Pulmonary artery endothelial cell (primary cell): ENCODE measurements at regions not wholly inside any gene's neighbourhood (a gene's known extent, or its start where the extent isn't known, plus 50 kb on each side); places are given as distances from the start of the nearest gene placed in this dataset.
A peak's percentile ranks its signal among the peaks of the same experiment; 100 is the strongest.

Experiments used
- DNase-seq: peaks from one replicate; pipeline ENCODE4 v3.0.0-alpha.2; 2011; ENCODE audit warnings: low read depth, low spot score

DNA sequence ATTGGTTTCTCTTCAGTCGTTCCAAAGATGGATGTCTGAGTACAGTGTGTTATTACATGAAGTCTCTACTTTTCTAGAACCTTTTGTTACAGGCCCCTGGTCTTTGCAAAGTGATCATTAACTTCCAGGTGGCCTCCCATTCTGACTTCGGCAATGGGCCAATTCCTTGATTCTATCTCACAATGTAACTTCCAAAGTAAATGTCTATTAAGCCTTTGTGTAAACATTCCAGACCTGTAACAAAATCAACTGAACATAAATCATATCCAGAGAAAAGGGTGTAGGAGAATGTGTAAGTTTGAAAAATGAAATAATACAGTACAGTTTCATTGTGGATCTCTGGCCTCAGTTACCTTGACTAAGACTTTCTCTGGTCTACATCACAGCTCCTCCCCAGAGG, 187.8 kb upstream of the JAG1 start:
- no peak for DNase-seq

DNA sequence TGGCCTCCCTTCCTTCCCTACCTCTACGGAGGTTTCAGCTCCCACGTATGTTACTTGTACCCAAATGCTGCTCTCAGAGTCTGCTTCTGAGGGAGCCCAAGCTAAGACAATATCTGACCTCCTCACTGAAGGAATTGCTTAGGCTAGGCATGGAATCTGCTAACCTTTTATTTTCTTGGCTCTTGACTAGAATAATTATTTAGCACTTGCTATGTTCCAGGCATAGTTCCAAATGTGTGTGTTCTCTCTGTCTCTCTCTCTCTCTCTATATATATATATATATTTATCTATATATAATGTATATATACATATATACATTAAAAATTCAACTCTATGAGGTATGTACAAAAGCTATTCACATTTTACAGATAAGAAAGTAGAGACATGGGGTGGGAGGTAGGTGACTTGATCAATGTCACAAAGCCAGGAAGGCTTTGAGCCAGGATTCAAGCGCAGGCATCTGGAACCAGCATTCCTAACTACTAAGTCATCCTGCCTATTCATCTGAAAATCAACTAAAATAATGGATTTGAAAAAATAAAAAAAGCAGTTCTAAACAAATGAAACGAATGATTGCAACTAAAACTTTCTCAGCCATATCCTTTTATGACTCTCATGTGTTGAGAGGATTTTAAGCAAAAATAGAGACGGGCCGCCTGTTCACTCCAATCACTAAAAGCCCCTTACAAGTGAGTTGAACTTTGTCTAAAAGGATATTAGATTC, 189.7 kb upstream of the JAG1 start:
- peak; percentile 77 for DNase-seq

DNA sequence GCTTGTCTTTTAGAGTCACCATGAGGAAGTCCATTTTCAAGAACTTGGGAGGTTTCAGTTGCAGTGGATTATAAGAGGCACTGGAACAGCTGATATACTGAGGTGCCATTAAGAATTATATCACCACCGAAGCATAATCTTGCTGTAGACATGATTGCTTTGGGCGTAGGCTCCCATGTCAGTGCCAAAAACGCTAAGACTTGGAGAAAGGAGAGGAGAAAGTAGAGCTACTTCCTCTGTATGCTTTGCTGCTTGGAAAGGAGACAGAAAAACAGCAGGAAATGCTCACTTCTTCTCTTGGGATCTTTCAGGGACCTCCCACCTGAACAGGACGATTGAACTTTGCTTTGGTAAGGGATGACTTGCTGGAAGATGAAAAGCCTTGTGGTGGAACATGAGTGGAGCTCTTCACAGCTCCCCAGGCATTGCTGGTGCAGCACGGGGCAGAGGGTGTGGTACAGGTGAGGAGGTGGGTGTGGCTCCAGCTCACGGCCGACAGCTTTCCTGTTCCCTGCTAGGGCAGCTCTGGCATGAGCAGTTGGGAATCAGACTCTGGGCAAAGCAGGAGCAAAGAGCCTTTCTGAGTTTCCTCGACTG, 190.4 kb upstream of the JAG1 start:
- no peak for DNase-seq

DNA sequence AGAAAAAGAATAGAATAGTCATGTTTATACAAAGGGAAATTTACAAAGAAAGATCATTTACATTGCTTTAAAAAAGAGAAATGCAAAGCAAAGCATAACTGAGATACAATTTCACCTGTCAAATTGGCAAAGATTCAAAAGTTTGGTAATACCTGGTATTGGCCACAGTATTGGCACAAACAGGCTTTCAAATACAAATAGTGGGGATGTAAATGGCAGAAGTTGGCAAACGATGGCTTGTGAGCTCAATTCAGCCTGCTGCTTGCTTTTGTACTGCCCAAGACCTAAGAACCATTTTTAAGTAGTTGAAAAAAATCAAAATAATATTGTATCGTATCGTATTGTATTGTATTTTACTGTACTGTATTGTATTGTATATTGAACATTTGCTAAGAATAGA, 194.5 kb upstream of the JAG1 start:
- DNase-seq, result no peak

DNA sequence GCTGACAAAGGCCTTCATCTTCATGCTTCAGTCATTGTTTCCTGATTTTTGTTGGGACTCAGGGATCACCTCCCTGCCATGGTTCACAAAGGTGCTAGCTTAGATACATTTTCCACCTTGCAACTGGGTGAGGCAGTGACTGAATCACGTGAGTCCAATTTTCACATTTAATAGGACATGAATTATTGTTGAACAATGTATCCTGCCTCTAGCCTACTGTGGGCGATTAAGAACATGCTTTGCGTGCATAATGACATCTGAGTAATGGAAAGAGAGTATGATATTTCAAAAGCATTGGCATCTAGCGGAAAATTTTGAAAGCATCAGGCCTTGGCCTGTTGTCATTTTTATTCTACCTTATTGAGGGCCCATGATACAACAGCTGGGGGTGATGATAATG, 199.2 kb upstream of the JAG1 start:
- DNase-seq, result no peak

DNA sequence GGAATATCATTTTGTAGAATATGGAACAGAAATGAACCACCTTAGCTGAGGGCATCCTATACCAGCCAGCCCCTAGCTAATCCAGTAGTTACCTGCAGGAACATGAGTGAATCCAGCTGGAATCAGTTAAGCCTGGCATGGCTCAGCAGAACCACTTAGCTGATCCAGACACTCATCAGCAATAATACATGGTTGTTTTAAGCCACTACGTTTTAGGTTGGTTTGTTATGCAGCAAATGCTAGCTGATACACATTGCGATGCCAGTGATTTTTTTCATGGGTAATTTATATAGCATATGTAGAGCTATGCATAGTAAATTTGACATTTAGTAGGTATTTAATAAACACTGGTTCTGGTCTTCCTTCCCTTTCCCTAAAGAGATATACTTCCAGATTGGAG, 201.9 kb upstream of the JAG1 start:
- DNase-seq, result no peak

DNA sequence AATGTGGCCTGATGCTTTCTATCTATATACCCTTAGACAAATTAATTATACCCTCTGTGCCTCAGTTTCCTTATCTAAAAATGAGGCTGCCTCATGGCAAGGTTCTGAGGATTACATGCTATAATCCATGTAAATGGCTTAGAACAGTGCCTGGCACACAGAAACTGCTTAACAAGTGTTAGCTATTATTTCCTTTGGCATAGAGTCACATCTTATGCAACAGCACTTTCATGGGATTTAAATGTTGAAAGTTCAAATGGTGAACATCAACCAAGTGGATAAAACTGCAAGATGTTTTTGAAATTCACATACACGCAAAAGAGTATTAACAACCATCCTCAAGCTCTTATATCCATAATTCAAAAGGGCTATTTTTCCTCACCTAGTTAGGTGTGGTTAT, 202.8 kb upstream of the JAG1 start:
- DNase-seq, result no peak

DNA sequence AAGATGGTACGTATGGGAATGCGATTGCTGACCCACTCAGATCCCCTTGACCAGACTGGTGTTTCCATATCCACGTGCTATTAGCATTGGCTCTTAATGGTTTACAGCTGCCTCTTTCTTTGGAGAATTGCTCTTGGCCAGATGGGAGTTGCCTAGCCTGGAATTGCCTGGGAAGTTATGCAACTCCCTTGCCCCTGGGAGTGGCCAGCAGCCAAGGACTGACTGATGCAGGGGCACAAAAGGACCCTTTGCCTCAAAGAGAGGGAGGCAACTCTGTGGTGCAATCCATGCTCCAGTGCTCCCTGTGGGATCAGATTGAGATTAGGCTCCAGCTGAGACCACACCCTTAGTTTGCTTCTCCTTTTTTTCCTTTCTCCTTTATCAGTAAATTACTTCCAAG, 203.5 kb upstream of the JAG1 start:
- no peak for DNase-seq

DNA sequence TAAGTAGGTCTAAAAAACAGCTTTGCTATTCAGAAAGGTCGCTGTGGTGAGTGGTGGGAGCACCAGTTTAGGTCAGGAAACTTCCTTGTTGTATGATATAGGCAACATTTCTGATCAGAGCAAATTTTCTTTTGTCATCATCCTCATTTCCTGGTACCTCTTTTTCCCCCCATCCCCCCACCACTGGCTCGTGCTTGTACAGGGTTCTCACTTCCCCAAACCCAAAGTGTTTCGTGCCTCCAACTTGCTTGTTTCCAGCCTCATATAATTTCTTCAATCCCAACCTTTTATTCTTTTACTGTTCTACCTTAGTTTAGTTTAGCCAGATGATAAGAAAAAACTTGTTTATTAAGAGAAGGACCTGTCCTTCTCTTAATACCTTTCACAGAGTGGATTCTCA, 209.4 kb upstream of the JAG1 start:
- no peak for DNase-seq

DNA sequence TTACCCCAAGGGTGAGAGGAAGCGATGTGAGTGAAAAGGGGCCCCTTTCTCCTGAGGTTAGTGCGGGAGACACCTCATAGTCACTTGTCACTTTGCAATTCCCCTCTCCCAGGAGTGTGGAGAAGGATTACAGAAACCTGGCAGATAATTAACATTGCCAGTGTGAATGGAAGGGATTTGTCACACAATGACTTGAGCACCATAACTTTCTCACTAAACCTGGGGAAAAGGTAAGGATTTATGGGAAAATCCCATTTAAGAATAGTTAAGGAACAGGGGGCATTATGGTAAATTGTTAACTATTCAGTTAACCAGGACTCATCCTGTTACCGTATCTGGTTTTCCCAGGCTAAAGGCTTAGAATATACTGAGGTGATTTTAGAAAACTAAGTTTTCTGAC, 219.5 kb upstream of the JAG1 start:
- DNase-seq, result no peak

DNA sequence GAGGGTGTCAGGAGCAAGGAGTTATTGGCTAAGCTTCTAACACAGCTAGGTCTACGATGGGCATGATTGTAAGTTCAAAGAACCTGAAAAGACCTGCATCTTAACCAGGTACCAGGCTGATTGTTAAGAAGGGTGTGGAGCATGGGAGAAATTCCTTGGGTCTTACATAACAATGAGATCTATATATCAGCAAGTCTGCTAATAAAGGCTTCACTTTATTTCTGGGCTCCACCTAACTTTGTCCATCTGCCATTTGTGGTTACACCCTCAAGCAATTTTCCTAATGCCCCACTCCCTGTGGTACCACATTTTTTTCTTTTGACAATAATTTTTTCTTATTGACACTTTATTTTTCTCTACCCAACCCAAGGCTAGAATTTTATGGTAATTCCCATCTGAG, 223.5 kb upstream of the JAG1 start:
- no peak for DNase-seq

DNA sequence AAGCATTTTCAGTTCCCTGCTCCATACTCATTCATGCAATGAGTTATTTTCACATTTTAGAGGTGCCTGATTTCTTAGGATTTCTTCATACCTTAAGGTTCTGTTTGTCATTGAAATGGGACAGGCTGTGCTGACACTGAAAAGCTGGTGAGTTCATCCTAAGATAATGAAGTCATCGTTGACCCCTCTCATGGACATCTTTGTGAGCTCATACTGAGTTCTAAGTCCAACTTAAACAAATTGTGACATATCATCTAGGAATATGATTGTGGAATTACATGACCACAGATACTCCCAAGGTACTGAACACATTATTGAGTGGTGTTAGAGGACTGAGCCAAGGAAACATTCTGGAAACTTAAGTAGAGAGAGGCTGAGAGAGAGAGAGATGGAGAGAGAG, 224.8 kb upstream of the JAG1 start:
- no peak for DNase-seq

DNA sequence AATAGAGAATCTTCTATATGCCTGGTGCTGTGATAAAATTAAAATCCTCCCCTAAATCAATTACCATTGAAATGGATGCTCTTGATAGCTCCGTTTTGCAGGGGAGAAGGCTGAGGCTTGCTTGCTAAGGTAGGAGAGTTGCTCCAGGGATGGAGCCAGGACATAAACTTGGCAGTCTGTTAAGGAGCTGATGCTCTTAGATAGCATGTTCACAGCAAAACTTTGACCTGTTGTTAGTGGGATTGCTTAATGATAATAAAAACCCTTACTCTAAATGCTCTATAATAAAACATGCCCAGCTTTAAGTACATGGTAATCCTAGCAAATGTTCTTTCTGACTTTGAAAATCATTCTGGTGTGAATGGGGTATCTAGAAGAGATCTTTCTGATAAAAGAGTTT, 228.4 kb upstream of the JAG1 start:
- no peak for DNase-seq

DNA sequence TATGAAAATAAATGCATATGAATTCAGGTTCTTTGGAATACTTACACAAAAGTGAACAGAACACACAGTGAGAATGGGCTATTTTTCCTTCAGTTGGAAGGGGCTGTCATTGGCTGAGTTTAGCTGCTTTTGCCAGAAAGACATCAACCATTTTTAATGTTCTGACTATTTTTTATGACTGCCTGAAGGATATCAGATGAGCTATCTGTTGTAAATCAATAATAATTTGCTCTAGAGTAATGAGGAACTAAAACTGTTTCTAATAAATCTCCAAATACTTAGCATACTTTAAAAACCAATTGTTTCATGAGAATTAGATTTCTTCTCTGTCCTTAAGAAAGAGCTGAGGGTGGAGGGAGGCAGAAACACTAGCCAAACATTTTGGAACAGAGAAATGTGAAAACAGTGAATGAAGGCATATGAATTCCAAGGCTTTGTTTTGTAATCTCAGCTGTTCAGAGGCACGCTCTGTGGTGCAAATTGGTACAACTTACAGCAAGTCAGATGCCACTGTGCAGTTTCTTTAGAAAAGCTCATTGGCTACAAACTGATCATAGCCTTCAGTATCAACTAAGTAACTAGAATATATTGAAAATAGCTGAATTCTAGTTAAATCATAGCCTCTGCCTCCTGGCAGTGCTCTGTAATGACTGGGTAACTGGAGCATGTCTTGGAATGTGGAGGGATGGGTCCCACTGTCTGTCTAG, 228.9 kb upstream of the JAG1 start:
- DNase-seq, result no peak

DNA sequence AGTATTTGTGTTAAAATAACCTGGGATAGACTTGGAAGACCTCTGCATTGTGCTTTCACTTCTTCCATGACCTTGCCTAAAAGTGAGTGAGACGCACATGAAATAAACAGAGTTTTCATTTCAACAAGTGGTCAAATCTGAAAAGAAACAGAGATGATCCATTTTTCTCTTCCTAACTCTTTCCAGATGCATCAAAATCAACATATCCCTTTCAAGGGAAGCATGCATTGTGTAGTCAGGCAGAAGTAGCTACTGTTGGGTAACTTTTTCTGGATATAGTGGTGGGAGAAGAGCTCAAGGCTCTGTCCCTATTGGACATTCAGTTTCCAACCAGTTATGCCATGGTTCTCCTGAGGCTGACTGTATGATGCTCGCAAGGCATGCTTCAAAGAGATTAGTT, 233.0 kb upstream of the JAG1 start:
- no peak for DNase-seq

DNA sequence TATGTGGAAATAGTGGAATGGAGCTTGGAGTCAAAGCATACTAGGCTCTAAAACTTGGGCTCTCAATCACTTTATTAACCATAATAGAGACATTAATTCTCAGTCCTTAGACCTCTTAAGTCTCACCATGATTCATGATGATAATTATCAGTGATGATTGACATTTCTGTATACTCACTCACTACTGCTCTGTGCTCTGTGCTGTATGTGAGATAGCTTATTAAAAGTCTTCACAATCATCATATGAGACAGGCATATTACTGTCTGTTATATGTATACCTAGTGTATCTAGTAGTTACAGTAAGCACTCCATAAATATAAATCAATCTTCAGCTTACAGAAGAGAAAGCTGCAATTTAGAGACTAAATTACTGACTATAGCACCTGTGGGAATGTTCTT, 236.0 kb upstream of the JAG1 start:
- no peak for DNase-seq

DNA sequence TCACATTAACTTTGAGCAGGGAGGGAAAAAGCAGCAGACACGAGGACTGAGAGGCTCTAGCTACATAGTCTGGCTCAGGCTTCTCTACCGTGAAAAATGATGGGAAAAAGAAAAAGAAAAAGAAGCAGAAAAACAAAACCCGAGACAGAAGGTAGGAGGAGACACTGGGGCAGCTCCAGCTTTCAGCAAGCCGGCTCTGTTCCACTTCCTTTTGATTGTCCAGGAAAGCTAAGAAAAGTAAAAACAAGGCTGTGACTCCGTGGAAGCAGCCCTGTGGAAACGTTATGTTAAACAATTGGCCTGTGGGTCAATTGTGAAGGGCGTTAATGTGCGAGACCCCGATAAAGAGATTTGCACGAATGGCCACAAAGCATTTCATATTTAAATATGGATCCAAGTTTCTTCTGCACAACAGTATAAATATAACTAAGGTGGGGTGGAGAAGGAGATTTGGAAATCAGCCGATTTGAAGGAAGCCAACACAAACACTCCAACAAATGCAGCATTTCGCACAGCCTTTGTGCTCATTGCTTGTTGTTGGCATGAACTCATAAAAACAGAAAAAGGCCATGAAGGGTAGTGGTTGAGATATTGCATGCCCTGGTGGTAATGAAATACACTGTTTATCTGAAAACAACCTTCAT, 236.9 kb upstream of the JAG1 start:
- peak; percentile 39 for DNase-seq

DNA sequence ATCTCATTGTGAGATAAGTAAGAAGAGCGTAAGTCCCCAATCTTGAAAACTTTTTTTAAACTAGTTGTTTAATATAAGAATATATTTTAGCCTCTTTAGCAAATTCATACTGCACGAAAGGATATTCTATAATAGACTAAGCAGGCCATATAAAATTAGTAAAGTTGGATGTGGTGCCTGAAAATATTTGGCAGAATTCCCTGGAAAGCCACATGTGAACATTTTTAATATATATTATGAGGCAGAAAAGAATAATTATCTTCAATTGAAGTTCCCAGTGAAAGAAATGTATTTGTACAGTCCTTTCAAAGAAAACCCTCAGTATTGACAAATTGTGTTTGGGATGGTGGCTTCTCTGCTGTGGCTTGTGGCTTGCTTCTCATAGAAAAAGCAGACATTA, 237.5 kb upstream of the JAG1 start:
- no peak for DNase-seq

DNA sequence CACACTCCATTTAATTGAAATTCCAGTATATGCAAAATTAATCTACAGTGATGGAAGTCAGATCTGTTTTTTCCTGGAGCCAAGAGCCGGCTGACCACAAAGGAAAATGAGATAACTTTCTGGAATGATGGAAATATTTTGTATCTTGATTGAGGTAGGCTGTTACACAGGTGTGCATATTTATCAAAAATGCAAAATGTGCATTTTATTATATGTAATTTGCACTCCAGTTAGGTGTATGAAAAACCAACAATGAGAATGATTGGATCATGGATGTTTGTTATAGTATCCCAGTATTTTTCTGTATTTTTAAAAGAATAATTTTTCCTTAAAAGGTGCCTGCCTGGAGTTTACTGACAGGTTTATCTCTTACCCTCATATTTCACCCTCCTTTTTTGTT, 242.0 kb upstream of the JAG1 start:
- no peak for DNase-seq

DNA sequence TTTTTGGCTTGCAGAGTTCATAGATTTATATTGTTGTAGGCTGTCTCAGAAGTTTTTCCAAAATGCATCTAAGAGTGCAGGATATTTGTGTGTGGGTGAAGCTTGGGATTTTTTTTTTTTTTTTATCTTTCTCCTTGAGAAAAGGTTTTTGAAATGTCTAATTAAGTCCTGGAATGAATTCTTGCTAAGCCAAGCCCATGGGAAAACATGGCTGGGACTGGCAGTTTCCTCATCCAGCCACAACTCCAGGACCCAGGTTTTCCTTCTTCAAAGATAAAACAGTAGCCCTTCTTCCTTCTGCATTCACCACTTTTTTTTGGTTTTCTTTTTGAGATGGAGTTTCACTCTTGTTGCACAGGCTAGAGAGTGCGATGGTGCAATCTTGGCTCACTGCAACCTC, 242.5 kb upstream of the JAG1 start:
- DNase-seq, result no peak

DNA sequence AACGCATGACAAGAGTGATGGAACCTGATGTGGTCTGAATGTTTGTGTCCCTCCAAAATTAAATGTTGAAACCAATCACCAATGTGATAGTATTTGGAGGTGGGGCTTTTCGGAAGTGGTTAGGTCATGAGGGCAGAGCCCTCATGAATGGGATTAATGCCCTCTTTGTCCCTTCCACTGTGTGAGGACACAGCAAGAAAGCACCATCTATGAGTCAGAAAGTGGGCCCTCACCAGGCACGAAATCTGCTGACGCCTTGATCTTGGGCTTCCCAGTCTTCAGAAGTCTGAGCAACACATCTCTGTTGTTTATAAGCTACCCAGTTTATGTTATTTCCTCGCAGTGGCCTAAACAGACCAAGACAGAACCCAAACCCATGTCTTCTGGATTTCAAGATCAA, 244.0 kb upstream of the JAG1 start:
- no peak for DNase-seq

DNA sequence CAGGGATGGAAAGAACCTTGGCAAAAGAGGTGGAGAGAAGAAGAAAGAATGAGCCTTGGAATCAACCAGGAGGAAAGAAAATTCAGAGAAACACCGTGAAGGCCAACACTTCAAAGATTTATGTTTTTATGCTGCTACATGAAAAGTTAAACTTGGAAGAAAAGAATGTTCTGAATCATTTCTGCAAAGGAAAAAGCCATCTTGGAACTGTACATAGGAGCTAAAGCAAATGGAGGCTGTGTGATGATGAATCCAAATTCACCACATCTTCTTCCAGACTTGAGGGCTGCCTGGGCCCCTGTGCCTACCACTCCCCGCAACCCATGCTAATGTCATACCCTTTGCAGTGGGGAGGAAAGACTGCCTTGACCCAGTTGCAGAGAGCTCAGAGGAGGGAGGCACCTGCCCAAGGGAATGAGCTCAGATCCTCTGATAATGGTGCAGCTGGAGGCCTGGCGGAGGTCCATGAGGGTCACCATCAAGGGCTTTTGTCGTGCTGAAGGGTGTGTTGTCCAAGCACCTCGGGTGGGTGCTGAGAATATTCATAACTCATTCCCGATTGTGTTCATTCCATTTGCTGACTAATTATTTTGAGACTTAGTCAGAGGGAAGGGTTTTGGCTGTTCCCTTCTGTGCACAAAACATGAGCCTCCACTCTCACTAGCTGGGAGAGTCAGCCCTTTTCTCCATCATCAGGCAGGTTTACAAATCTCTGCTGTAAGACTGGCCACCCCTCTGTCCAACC, 245.8 kb upstream of the JAG1 start:
- DNase-seq, result no peak
